Neutrophil (primary cell): ENCODE measurements at regions not wholly inside any gene's neighbourhood (a gene's known extent, or its start where the extent isn't known, plus 50 kb on each side); places are given as distances from the start of the nearest gene placed in this dataset.

ENCODE experiments used
- H3K27ac ChIP-seq: fragments of 200-600 bp; sonication (generic); 2 replicates; pipeline ENCODE4 v1.5.1; 2016; ENCODE audit warnings: mild to moderate bottlenecking, moderate library complexity
- H3K27me3 ChIP-seq: fragments of 200-600 bp; sonication (generic); 2 replicates; pipeline ENCODE4 v1.6.0; 2016; ENCODE audit warnings: mild to moderate bottlenecking
- H3K36me3 ChIP-seq: fragments of 200-600 bp; sonication (generic); 2 replicates; pipeline ENCODE4 v1.5.1; 2017
- H3K4me1 ChIP-seq, 2 experiments: fragments of 200-600 bp in 1 of 2; sonication (generic) in 1 of 2; 1 replicate in 1 of 2; 2 replicates in 1 of 2; pipeline versions ENCODE4 v1.5.1 to v1.6.1; 2013 to 2016; ENCODE audit warnings: low read depth in 1 of 2, low read length in 1 of 2, mild to moderate bottlenecking in 1 of 2, moderate library complexity in 1 of 2; ENCODE audit not compliant: control insufficient read depth in 1 of 2, insufficient read depth in 1 of 2
- H3K4me3 ChIP-seq, 2 experiments: fragments of 200-600 bp in 1 of 2; sonication (generic) in 1 of 2; 1 replicate in 1 of 2; 2 replicates in 1 of 2; pipeline ENCODE4 v1.5.1; 2013 to 2016; ENCODE audit warnings: low read depth in 1 of 2, low read length in 1 of 2, mild to moderate bottlenecking in 1 of 2, moderate library complexity in 1 of 2
- H3K9me3 ChIP-seq: fragments of 200-600 bp; sonication (generic); 2 replicates; pipeline ENCODE4 v1.5.1; 2016
- CTCF ChIP-seq: fragments of 200-600 bp; sonication (generic); IDR thresholded peaks from 2 replicates; pipeline ENCODE4 v1.5.1; 2016; ENCODE audit warnings: antibody characterized with exemption

GRCh38 chr9:17875886-17876285, 297.0 kb downstream of the SH3GL2 start:
- no peak overlapping the region for H3K27ac ChIP-seq
- no peaks in the 10 kb centered on the region for H3K9me3 ChIP-seq
- no peak for TF ChIP-seq CTCF
- no peak overlapping the region for H3K4me3 ChIP-seq
- H3K36me3 ChIP-seq: no peaks in the 10 kb centered on the region
- H3K27me3 ChIP-seq: no peaks in the 10 kb centered on the region
- H3K4me1 ChIP-seq: no peaks in the 10 kb centered on the region

- no peaks in the 10 kb centered on the region for H3K9me3 ChIP-seq
- TF ChIP-seq CTCF: no peak
- H3K4me1 ChIP-seq: no peaks in the 10 kb centered on the region
- no peaks in the 10 kb centered on the region for H3K27me3 ChIP-seq
- H3K4me3 ChIP-seq: no peak overlapping the region
- H3K27ac ChIP-seq: no peak overlapping the region
- no peaks in the 10 kb centered on the region for H3K36me3 ChIP-seq
Measured at GRCh38 chr9:17876687-17877086, 297.8 kb downstream of the SH3GL2 start.

- TF ChIP-seq CTCF: no peak
Measured at GRCh38 chr9:17878810-17879370, 300.0 kb downstream of the SH3GL2 start.

GRCh38 chr9:17881371-17881770, 302.5 kb downstream of the SH3GL2 start:
- Histone ChIP-seq H3K36me3 (no peaks in the 10 kb centered on the region), H3K27ac (no peak overlapping the region), H3K4me3 (no peak overlapping the region), H3K9me3 (no peaks in the 10 kb centered on the region), H3K27me3 (no peaks in the 10 kb centered on the region), H3K4me1 (no peaks in the 10 kb centered on the region)
- TF ChIP-seq CTCF: no peak

More at GRCh38 chr9:17878810-17879370, 300.0 kb downstream of the SH3GL2 start:
- H3K27me3 ChIP-seq: no peaks in the 10 kb centered on the region
- H3K36me3 ChIP-seq: no peaks in the 10 kb centered on the region
- no peak overlapping the region for H3K4me3 ChIP-seq
- no peaks in the 10 kb centered on the region for H3K4me1 ChIP-seq
- H3K9me3 ChIP-seq: no peaks in the 10 kb centered on the region
- no peak overlapping the region for H3K27ac ChIP-seq

- H3K4me1 ChIP-seq: no peaks in the 10 kb centered on the region
- no peak overlapping the region for H3K27ac ChIP-seq
- H3K36me3 ChIP-seq: no peaks in the 10 kb centered on the region
- H3K9me3 ChIP-seq: no peaks in the 10 kb centered on the region
- no peak for TF ChIP-seq CTCF
- H3K27me3 ChIP-seq: no peaks in the 10 kb centered on the region
- no peak overlapping the region for H3K4me3 ChIP-seq
Measured at GRCh38 chr9:17882688-17883594, 304.1 kb downstream of the SH3GL2 start.
